Sigmoid colon (tissue), 6 donors: ENCODE measurements at regions not wholly inside any gene's neighbourhood (a gene's known extent, or its start where the extent isn't known, plus 50 kb on each side); places are given as distances from the start of the nearest gene placed in this dataset.
A peak's percentile ranks its signal among the peaks of the same experiment; 100 is the strongest.

Experiments
- DNase-seq: peaks from one replicate; pipeline ENCODE4 v3.0.0-alpha.2; 2019
- H3K27ac ChIP-seq, 4 donors: fragments of 200-600 bp; sonication (generic); one replicate each; pipeline ENCODE4 v1.5.1; 2016 to 2019; ENCODE audit warnings: mild to moderate bottlenecking in 1 of 4
- H3K27me3 ChIP-seq, 3 donors: fragments of 200-600 bp; sonication (generic); one replicate each; pipeline ENCODE4 v1.5.1; 2019; ENCODE audit warnings: mild to moderate bottlenecking in 1 of 3
- H3K36me3 ChIP-seq, 4 donors: fragments of 200-600 bp; sonication (generic); one replicate each; pipeline ENCODE4 v1.5.1; 2016 to 2019
- H3K4me1 ChIP-seq, 4 donors: fragments of 200-600 bp; sonication (generic); one replicate each; pipeline ENCODE4 v1.5.1; 2017 to 2019
- H3K4me3 ChIP-seq, 4 donors: fragments of 200-600 bp; sonication (generic); one replicate each; pipeline ENCODE4 v1.5.1; 2017 to 2019; ENCODE audit warnings: mild to moderate bottlenecking in 2 of 4, moderate library complexity in 1 of 4
- H3K9me3 ChIP-seq, 4 donors: fragments of 200-600 bp in 3 of 4; sonication (generic) in 3 of 4; one replicate each; pipeline versions ENCODE4 v1.5.1 to v1.6.1; 2013 to 2019
- EP300 ChIP-seq, 4 donors: sonication (generic); formaldehyde crosslinking; IDR thresholded peaks; one replicate each; pipeline ENCODE4 v1.6.1; 2017; ENCODE audit warnings: antibody characterized with exemption in 4 of 4
- POLR2A ChIP-seq, 2 donors: fragments of 450-650 bp; IDR thresholded peaks; one replicate each; pipeline ENCODE4 v1.6.1; 2016; ENCODE audit warnings: antibody characterized with exemption in 2 of 2, mild to moderate bottlenecking in 2 of 2, moderate library complexity in 2 of 2
- POLR2AphosphoS5 ChIP-seq, 4 donors: sonication (generic); formaldehyde crosslinking; IDR thresholded peaks; one replicate each; pipeline ENCODE4 v1.6.1; 2017; ENCODE audit warnings: antibody characterized with exemption in 4 of 4
- WGBS, 2 donors: extraction: QIAGEN DNeasy Blood & Tissue Kit; methylation state at CpG; one replicate each; pipeline ENCODE4 v1.1.7; 2013; 5-methylcytosine and 5-hydroxymethylcytosine counted together
- intact Hi-C: fragments of 100-400 bp; cut with DNase I; formaldehyde crosslinking; loops from one replicate; pipeline ENCODE4 v1.15.1; 2023
- TF ChIP-seq, protein P1 (sequence below), 4 experiments: fragments of 450-650 bp in 3 of 4; fragments of 200-600 bp in 1 of 4; IDR thresholded peaks; one replicate each; pipeline ENCODE4 v1.5.1; 2016 to 2019; ENCODE audit warnings: antibody characterized with exemption in 4 of 4, mild to moderate bottlenecking in 3 of 4, moderate library complexity in 2 of 4
- donor health status: healthy with polysubstance abuse.
- donor health status: healthy.

GRCh38 chr5:38148021-38148625 is 110.2 kb upstream of the EGFLAM start:
- no peaks in the 10 kb centered on the region for H3K4me1 ChIP-seq
- intact Hi-C loops, result no loop called here
- H3K9me3 ChIP-seq, result no peaks in the 10 kb centered on the region
- whole genome bisulfite sequencing, 2 donors, result 67 to 82% methylated on average over 10 of the region's 10 CpGs
- H3K27me3 ChIP-seq, result no peaks in the 10 kb centered on the region
- H3K27ac ChIP-seq, result no peak overlapping the region
- H3K36me3 ChIP-seq, result no peaks in the 10 kb centered on the region
- TF ChIP-seq, protein P1, sequence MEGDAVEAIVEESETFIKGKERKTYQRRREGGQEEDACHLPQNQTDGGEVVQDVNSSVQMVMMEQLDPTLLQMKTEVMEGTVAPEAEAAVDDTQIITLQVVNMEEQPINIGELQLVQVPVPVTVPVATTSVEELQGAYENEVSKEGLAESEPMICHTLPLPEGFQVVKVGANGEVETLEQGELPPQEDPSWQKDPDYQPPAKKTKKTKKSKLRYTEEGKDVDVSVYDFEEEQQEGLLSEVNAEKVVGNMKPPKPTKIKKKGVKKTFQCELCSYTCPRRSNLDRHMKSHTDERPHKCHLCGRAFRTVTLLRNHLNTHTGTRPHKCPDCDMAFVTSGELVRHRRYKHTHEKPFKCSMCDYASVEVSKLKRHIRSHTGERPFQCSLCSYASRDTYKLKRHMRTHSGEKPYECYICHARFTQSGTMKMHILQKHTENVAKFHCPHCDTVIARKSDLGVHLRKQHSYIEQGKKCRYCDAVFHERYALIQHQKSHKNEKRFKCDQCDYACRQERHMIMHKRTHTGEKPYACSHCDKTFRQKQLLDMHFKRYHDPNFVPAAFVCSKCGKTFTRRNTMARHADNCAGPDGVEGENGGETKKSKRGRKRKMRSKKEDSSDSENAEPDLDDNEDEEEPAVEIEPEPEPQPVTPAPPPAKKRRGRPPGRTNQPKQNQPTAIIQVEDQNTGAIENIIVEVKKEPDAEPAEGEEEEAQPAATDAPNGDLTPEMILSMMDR (IDR thresholded peaks at IDR 0.05), result no peak
- TF ChIP-seq POLR2AphosphoS5 (IDR thresholded peaks at IDR 0.05) (no peak), POLR2A (IDR thresholded peaks at IDR 0.05) (no peak), EP300 (IDR thresholded peaks at IDR 0.05) (no peak)
- no peak for DNase-seq
- H3K4me3 ChIP-seq, result no peak overlapping the region

- H3K4me1 ChIP-seq, result peaks cover 0 to 8% (median 3%) of the 10 kb centered on the region in 4 donors
- no peak for TF ChIP-seq POLR2A (IDR thresholded peaks at IDR 0.05)
- TF ChIP-seq EP300 (IDR thresholded peaks at IDR 0.05), result no peak
- TF ChIP-seq POLR2AphosphoS5 (IDR thresholded peaks at IDR 0.05), result no peak
- TF ChIP-seq, protein P1 (IDR thresholded peaks at IDR 0.05), result no peak
- H3K27me3 ChIP-seq, result no peaks in the 10 kb centered on the region
- no peaks in the 10 kb centered on the region for H3K9me3 ChIP-seq
- H3K27ac ChIP-seq, result no peak overlapping the region
- intact Hi-C loops, result no loop called here
- no peaks in the 10 kb centered on the region for H3K36me3 ChIP-seq
- 76 to 81% methylated on average over 3 of the region's 3 CpGs for WGBS, 2 donors
- no peak overlapping the region for H3K4me3 ChIP-seq
- DNase-seq, result no peak
These were observed 115.0 kb upstream of the EGFLAM start for GRCh38 chr5:38143384-38143783.

DNA sequence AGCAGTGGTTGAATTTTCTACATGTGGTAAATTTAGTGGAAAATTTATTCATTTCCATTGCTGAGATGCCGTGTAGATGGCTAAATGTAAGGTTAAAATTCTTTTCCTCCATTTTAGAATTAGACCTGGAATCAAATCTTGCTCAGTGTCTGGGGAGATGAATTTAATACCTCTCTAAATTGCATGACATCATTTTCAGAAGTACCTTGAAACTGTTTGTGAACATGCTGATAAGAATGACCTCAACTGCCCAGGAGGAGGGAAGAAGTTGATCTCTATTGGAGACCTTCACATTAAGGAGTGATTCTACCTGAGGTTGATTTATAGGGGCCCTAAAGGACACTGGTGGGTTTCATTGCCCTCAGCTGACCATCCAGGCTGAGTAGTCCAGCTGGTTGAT is 116.7 kb upstream of the EGFLAM start:
- H3K4me1 ChIP-seq, result peaks cover 0 to 8% (median 3%) of the 10 kb centered on the region in 4 donors
- H3K36me3 ChIP-seq, result no peaks in the 10 kb centered on the region
- intact Hi-C loops, result no loop called here
- H3K9me3 ChIP-seq, result no peaks in the 10 kb centered on the region
- DNase-seq, result no peak
- H3K27me3 ChIP-seq, result no peaks in the 10 kb centered on the region
- WGBS, 2 donors, result 91 to 96% methylated on average over 1 of the region's 1 CpG
- no peak for TF ChIP-seq POLR2A (IDR thresholded peaks at IDR 0.05)
- no peak for TF ChIP-seq EP300 (IDR thresholded peaks at IDR 0.05)
- TF ChIP-seq, protein P1 (IDR thresholded peaks at IDR 0.05), result no peak
- H3K4me3 ChIP-seq, result no peak overlapping the region
- H3K27ac ChIP-seq, result no peak overlapping the region

GRCh38 chr5:38138574-38138973 is 119.8 kb upstream of the EGFLAM start:
- Histone ChIP-seq H3K4me3 (no peak overlapping the region), H3K4me1 (peaks cover 0 to 8% (median 3%) of the 10 kb centered on the region in 4 donors), H3K27ac (peak overlapping the region in 1 of 4 donors; percentile 14), H3K9me3 (no peaks in the 10 kb centered on the region), H3K36me3 (no peaks in the 10 kb centered on the region), H3K27me3 (no peaks in the 10 kb centered on the region)
- intact Hi-C loops, result no loop called here
- 76 to 77% methylated on average over 5 of the region's 5 CpGs for WGBS, 2 donors
- TF ChIP-seq, protein P1 (IDR thresholded peaks at IDR 0.05), result no peak
- no peak for TF ChIP-seq POLR2AphosphoS5 (IDR thresholded peaks at IDR 0.05)
- TF ChIP-seq EP300 (IDR thresholded peaks at IDR 0.05), result no peak
- no peak for TF ChIP-seq POLR2A (IDR thresholded peaks at IDR 0.05)
- no peak for DNase-seq

DNA sequence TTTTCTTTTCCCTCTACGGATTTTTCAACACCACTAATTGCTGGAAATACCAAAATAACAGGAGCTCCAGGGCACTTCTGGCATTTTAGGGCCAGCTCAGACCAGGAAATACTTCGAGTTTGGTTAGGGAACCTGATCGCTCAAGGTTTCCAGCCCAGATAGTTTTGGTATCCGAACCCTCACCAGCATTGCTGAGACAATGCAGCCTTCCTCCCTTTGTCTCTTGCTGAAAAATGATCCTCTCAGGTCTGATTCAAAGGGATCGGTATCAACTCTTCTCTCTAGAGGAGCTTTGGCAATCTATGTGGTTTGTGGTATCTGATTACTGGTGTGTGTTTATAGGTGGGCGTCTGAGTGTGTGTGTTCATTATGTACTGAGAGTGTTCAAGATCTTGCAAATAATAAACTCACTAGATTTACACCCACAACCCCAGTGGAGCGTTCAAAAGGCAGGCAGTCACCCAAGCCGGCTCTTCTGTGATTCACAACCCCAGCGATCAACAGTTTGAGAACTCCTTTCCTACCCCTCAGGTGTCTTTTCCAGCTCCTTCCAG is 122.8 kb upstream of the EGFLAM start:
- TF ChIP-seq POLR2A (IDR thresholded peaks at IDR 0.05) (no peak), EP300 (IDR thresholded peaks at IDR 0.05) (no peak), POLR2AphosphoS5 (IDR thresholded peaks at IDR 0.05) (no peak)
- TF ChIP-seq, protein P1 (IDR thresholded peaks at IDR 0.05), result no peak
- no peak for DNase-seq
- no peaks in the 10 kb centered on the region for H3K9me3 ChIP-seq

More for the DNA sequence above, 122.8 kb upstream of the EGFLAM start:
- 77 to 79% methylated on average over 9 of the region's 9 CpGs for WGBS, 2 donors
- intact Hi-C loops, result no loop called here
- Histone ChIP-seq H3K27me3 (no peaks in the 10 kb centered on the region), H3K4me3 (no peak overlapping the region), H3K4me1 (peaks cover 0 to 26% (median 16%) of the 10 kb centered on the region in 4 donors), H3K36me3 (no peaks in the 10 kb centered on the region), H3K27ac (no peak overlapping the region)
